ENCODE measurements at regions not wholly inside any gene's neighbourhood (a gene's known extent, or its start where the extent isn't known, plus 50 kb on each side); places are given as distances from the start of the nearest gene placed in this dataset.

DNA sequence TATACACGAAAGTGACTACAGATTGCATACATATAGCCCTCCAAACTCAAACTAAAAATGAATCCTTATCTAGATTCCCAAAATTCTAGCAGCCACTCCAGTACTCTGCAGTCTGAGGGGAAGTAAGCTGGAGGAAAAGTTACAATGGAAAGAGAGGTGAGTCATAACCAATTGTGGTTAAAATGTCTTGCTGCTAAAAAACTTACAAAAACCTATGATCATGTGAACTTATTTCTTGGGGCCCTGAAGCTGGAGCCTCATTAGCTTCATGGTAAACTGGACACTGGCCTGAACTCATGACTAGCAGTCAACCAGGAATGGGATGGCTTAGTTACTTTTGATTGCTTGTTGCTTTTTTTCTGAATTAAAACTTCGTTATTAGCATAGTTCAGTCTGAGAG lies 175.9 kb downstream of the SLC4A3 start:
- no peak overlapping the region for H3K4me2 ChIP-seq (ENCODE audit: insufficient read depth, low read length)
- no peaks in the 10 kb centered on the region for H3K9me3 ChIP-seq (ENCODE audit: low read depth, low read length)
- H2AFZ ChIP-seq (ENCODE audit: low read length), result no peak overlapping the region
- no peaks in the 10 kb centered on the region for H3K27me3 ChIP-seq (ENCODE audit: insufficient read depth, low read length)
- H3K79me2 ChIP-seq (ENCODE audit: insufficient read depth, low read length), result no peaks in the 10 kb centered on the region
- no peak overlapping the region for H3K4me3 ChIP-seq (ENCODE audit: insufficient read depth, low read length)
- H3K4me1 ChIP-seq (ENCODE audit: insufficient read depth, low read length), result no peaks in the 10 kb centered on the region
- H3K27ac ChIP-seq (ENCODE audit: low read depth, low read length), result no peak overlapping the region
- TF ChIP-seq, protein P1, sequence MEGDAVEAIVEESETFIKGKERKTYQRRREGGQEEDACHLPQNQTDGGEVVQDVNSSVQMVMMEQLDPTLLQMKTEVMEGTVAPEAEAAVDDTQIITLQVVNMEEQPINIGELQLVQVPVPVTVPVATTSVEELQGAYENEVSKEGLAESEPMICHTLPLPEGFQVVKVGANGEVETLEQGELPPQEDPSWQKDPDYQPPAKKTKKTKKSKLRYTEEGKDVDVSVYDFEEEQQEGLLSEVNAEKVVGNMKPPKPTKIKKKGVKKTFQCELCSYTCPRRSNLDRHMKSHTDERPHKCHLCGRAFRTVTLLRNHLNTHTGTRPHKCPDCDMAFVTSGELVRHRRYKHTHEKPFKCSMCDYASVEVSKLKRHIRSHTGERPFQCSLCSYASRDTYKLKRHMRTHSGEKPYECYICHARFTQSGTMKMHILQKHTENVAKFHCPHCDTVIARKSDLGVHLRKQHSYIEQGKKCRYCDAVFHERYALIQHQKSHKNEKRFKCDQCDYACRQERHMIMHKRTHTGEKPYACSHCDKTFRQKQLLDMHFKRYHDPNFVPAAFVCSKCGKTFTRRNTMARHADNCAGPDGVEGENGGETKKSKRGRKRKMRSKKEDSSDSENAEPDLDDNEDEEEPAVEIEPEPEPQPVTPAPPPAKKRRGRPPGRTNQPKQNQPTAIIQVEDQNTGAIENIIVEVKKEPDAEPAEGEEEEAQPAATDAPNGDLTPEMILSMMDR (IDR thresholded peaks at IDR 0.05; ENCODE audit: extremely low read depth, low read depth, low read length), result no peak
- DNase-seq (ENCODE audit: insufficient read length, low spot score, missing footprints), result no peak
- no peaks in the 10 kb centered on the region for H4K20me1 ChIP-seq (ENCODE audit: insufficient read depth, low read length)
- H3K36me3 ChIP-seq (ENCODE audit: insufficient read depth, low read length), result no peaks in the 10 kb centered on the region

DNA sequence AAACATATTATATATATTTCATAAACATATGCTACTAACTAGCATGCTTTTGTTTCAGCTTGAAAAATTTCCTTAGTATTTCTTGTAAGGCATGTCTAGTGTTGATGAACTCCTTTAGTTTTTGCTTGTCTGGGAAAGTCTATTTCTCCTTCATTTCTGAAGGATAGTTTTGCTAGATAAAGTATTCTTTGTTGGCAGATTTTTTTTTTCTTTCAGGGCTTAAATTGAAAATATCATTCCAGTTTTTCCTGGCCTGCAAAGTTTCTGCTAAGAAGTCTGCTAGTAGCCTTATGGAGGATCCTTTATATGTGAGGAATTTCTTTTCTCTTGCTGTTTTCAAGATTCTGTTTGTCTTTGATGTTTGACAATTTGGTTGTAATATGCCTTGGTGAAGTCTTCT lies 183.5 kb downstream of the SLC4A3 start:
- Histone ChIP-seq H3K9me3 (ENCODE audit: low read depth, low read length) (no peaks in the 10 kb centered on the region), H3K4me1 (ENCODE audit: insufficient read depth, low read length) (no peaks in the 10 kb centered on the region), H3K4me3 (ENCODE audit: insufficient read depth, low read length) (no peak overlapping the region), H3K79me2 (ENCODE audit: insufficient read depth, low read length) (no peaks in the 10 kb centered on the region), H3K4me2 (ENCODE audit: insufficient read depth, low read length) (no peak overlapping the region), H4K20me1 (ENCODE audit: insufficient read depth, low read length) (no peaks in the 10 kb centered on the region), H3K36me3 (ENCODE audit: insufficient read depth, low read length) (no peaks in the 10 kb centered on the region), H3K27me3 (ENCODE audit: insufficient read depth, low read length) (no peaks in the 10 kb centered on the region), H3K27ac (ENCODE audit: low read depth, low read length) (no peak overlapping the region), H2AFZ (ENCODE audit: low read length) (no peak overlapping the region)
- TF ChIP-seq, protein P1 (IDR thresholded peaks at IDR 0.05; ENCODE audit: extremely low read depth, low read depth, low read length), result no peak
- DNase-seq (ENCODE audit: insufficient read length, low spot score, missing footprints), result no peak

DNA sequence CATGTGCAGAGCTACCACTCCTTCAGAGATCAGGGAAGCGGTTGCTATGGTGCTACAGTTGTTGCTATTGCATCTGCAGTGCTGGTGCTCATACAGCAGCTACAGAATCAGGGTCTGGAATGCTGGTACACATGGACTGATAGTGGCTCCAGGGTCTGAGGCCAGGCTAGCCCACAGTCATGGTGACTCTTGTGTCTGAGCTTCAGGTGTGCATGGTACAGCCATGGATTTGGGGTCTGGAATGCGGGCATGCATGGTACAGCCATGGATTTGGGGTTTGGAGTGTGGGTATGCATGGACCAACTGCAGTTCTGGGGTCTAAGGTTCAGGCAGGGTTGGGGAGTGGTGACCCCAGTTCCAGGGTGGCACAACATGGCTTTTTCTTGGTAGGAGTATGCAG lies 185.2 kb downstream of the SLC4A3 start:
- no peak overlapping the region for H2AFZ ChIP-seq (ENCODE audit: low read length)
- TF ChIP-seq, protein P1 (IDR thresholded peaks at IDR 0.05; ENCODE audit: extremely low read depth, low read depth, low read length), result no peak
- no peaks in the 10 kb centered on the region for H3K36me3 ChIP-seq (ENCODE audit: insufficient read depth, low read length)
- no peaks in the 10 kb centered on the region for H3K79me2 ChIP-seq (ENCODE audit: insufficient read depth, low read length)
- no peak for DNase-seq (ENCODE audit: insufficient read length, low spot score, missing footprints)
- no peak overlapping the region for H3K4me3 ChIP-seq (ENCODE audit: insufficient read depth, low read length)
- H3K4me1 ChIP-seq (ENCODE audit: insufficient read depth, low read length), result no peaks in the 10 kb centered on the region
- no peaks in the 10 kb centered on the region for H4K20me1 ChIP-seq (ENCODE audit: insufficient read depth, low read length)
- H3K27ac ChIP-seq (ENCODE audit: low read depth, low read length), result no peak overlapping the region
- H3K4me2 ChIP-seq (ENCODE audit: insufficient read depth, low read length), result no peak overlapping the region
- no peaks in the 10 kb centered on the region for H3K9me3 ChIP-seq (ENCODE audit: low read depth, low read length)
- H3K27me3 ChIP-seq (ENCODE audit: insufficient read depth, low read length), result no peaks in the 10 kb centered on the region

DNA sequence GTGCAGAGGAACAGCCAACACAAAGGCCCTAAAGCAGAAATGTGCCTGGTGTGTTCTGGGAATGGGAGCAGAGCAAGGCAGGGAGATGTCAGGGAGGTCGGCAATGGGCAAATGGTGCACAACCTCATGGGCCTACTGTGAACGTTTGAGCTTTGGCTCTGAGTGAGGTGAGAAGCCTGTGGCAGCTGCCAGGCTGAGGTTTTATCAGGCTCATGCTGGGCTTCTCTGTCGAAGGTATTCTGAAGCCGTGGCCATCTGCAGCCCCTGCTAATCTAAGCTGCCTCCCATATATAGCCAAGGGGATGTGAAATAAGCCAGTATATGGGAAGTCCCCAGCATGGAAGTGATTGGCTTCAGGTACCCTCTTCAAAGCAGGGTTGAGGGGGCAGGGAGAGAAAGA lies 193.3 kb downstream of the SLC4A3 start:
- Histone ChIP-seq H3K9me3 (ENCODE audit: low read depth, low read length) (no peaks in the 10 kb centered on the region), H3K27me3 (ENCODE audit: insufficient read depth, low read length) (no peaks in the 10 kb centered on the region), H2AFZ (ENCODE audit: low read length) (no peak overlapping the region), H3K4me3 (ENCODE audit: insufficient read depth, low read length) (no peak overlapping the region), H3K4me1 (ENCODE audit: insufficient read depth, low read length) (no peaks in the 10 kb centered on the region), H3K4me2 (ENCODE audit: insufficient read depth, low read length) (no peak overlapping the region), H3K27ac (ENCODE audit: low read depth, low read length) (no peak overlapping the region), H4K20me1 (ENCODE audit: insufficient read depth, low read length) (no peaks in the 10 kb centered on the region), H3K79me2 (ENCODE audit: insufficient read depth, low read length) (no peaks in the 10 kb centered on the region), H3K36me3 (ENCODE audit: insufficient read depth, low read length) (no peaks in the 10 kb centered on the region)
- TF ChIP-seq, protein P1 (IDR thresholded peaks at IDR 0.05; ENCODE audit: extremely low read depth, low read depth, low read length), result no peak
- DNase-seq (ENCODE audit: insufficient read length, low spot score, missing footprints), result no peak
